NOMO-1 treated with DMSO at 0.1 percent for 48 hours (cell line): ENCODE measurements at regions not wholly inside any gene's neighbourhood (a gene's known extent, or its start where the extent isn't known, plus 50 kb on each side); places are given as distances from the start of the nearest gene placed in this dataset.
"Not testable (repeated sequence)": the region's sequence is repeated elsewhere in the genome, so short reads cannot be mapped to it uniquely, and the experiment has no call there.

ENCODE experiments used
- DNase-seq: peaks from one replicate; lab custom pipeline; 2025; ENCODE audit not compliant: unreplicated experiment; lab: John Stamatoyannopoulos, UW

- no peak for DNase-seq
Measured at GRCh38 chr20:48390981-48391380, 436.8 kb downstream of the PREX1 start.

- DNase-seq: no peak
Measured at GRCh38 chr20:48387675-48388074, 440.1 kb downstream of the PREX1 start.

GRCh38 chr20:48385527-48385926 is 442.3 kb downstream of the PREX1 start:
- no peak for DNase-seq

GRCh38 chr20:48385114-48385513 is 442.7 kb downstream of the PREX1 start:
- no peak for DNase-seq

GRCh38 chr20:48384147-48384818 is 443.5 kb downstream of the PREX1 start:
- DNase-seq: no peak

GRCh38 chr20:48383252-48383651 is 444.5 kb downstream of the PREX1 start:
- DNase-seq: no peak

- DNase-seq: no peak
Measured at GRCh38 chr20:48382304-48382703, 445.5 kb downstream of the PREX1 start.

- no peak for DNase-seq
Measured at GRCh38 chr20:48381353-48382120, 446.3 kb downstream of the PREX1 start.

GRCh38 chr20:48380661-48381060 is 447.1 kb downstream of the PREX1 start:
- DNase-seq: no peak

DNA sequence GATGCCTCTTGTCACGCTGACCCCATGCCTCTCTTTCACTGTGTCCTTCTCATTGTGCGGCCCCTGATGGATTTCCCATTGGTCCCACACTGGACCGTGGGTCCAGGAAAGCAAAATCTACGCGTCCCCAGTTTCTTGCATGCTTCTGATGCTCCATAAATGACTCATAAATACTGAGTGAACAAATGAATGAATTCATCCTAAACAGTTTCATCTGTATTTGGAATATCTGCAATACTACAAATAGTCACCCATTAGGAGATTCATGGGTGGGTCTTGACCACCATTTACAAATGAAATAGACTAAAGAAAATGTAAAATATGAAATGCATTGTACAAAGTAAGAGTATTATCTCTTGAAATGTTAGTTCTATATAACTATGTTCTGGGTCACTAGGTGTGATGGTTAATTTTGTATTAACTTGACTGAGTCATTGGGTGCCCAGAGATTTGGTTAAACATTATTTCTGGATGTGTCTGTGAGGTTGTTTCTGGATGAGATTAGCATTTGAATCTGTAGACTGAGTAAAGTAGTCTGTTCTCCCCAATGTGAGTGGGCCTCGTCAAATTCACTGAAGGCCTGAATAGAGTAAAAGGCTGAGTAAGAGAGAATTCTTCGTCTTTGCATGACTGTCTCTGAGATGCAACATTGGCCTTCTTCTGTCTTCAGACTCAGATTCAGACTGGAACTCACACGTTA is 448.7 kb downstream of the PREX1 start:
- no peak for DNase-seq

GRCh38 chr20:48377940-48378339 is 449.9 kb downstream of the PREX1 start:
- no peak for DNase-seq

DNA sequence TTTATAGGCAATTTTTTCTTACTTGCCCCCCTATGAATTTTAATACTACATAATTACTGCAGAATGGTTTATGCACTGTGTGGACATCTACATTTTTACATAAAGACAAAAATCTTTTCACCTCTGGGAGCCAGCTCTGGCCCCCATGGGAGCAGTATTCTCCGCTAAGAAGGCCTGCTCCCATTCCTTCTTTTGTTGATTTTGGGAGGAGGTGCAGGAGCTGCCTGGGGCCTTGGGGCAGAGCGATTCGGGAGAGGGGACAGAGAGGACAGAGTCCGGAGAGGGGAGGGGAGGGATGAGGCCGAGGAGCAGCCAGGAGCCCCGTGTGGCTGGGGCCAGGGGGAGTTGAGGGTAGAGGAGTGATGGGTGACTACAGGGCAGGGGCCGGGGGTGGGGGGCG is 452.0 kb downstream of the PREX1 start:
- DNase-seq: no peak

DNA sequence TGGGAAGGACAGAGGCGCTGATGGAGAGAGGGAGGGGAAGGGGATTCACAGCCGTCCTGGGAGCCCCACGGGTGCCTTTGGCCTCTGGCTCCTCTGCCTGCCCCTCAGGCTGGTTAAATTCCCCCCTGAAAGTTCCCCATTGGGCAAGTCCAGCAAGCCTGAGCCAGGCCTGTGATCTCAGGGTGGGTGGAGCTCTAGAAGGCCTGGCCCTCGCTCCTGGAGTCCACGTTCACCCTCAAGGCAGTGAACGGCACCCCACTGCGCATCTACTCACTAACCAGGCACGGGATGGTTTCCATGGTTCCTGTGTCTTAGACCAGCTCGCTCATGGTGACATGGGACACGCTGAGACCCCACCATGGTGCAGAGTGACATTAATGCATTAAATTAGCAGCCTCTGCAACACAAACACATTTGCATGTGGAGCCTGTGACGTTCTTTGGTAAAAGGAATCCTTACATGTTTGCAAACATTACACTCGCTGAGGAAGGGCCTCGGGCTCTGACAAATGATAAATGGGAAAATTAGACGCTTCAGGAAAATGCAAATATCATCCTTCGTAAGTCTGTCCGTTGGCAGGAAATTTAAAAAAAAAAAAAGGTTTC is 452.7 kb downstream of the PREX1 start:
- DNase-seq: no peak

DNA sequence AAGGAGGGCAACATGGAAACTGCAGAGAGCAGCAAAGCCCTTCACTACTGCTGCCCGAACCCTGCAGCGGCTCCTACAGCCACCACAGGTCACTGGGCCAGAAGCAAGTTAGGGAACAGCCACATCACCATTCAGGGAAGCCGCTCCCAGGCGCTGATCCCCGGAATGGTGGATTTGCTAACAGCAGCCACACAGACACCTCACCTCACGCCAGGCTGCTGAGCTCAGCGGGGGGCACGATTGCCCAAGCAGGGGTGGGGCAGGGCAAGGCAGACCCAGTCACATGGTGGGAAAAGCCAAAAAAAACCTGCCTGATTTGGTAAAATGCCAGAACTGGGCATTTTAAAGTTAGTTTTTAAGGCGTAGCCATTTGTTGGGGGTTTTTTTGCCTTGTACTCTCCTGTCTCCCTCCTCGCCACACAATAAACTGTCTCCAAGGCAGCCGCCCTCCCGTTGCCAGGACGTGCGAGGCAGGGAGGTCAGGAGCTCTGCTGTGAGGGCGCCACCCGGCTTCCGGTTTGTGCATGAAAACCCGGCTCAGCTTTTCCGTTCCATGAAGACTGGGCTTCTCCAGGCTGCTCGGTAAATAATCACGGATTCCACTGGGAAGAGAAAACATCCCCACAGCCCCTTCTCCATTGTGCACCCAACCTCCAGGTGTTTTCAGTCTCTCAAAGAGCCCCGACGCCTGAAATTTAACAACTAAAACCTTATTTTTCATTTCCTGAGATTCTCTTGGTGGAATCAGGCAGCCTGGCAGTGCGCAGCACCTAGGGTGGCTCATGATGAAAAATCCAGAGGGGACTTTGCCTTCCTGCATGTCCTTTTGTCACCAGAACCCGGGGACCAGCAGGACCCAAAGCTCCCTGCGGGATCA is 453.5 kb downstream of the PREX1 start:
- not testable (repeated sequence) for DNase-seq

GRCh38 chr20:48373555-48373934 is 454.3 kb downstream of the PREX1 start:
- DNase-seq: no peak

- not testable (repeated sequence) for DNase-seq
Measured at GRCh38 chr20:48372851-48373554, 454.8 kb downstream of the PREX1 start.

- DNase-seq: no peak
Measured at GRCh38 chr20:48371211-48371610, 456.6 kb downstream of the PREX1 start.

- not testable (repeated sequence) for DNase-seq
Measured at GRCh38 chr20:48368580-48369021, 459.2 kb downstream of the PREX1 start.

GRCh38 chr20:48367541-48368358 is 460.0 kb downstream of the PREX1 start:
- not testable (repeated sequence) for DNase-seq
